Endodermal cell (in vitro differentiated cells): ENCODE measurements at regions not wholly inside any gene's neighbourhood (a gene's known extent, or its start where the extent isn't known, plus 50 kb on each side); places are given as distances from the start of the nearest gene placed in this dataset.

Experiments
- DNase-seq: peaks from one replicate; pipeline ENCODE4 v3.0.0-alpha.2; 2017
- H3K27ac ChIP-seq: 2 replicates; pipeline ENCODE4 v1.5.1; 2013; ENCODE audit warnings: mild to moderate bottlenecking, low read depth, low read length, moderate library complexity
- H3K27me3 ChIP-seq: 2 replicates; pipeline ENCODE4 v1.6.1; 2013; ENCODE audit warnings: mild to moderate bottlenecking, low read length, moderate library complexity; ENCODE audit not compliant: insufficient read depth, control insufficient read depth, poor library complexity, severe bottlenecking
- H3K36me3 ChIP-seq: 2 replicates; pipeline ENCODE4 v1.7.0; 2013; ENCODE audit warnings: mild to moderate bottlenecking, low read length, moderate library complexity; ENCODE audit not compliant: control insufficient read depth, insufficient read depth
- H3K4me1 ChIP-seq: one replicate; pipeline ENCODE4 v1.7.0; 2013; ENCODE audit warnings: low read length; ENCODE audit not compliant: control insufficient read depth, insufficient read depth
- H3K4me3 ChIP-seq: 2 replicates; pipeline ENCODE4 v1.5.1; 2013; ENCODE audit warnings: mild to moderate bottlenecking, low read length, moderate library complexity
- H3K9ac ChIP-seq: 2 replicates; pipeline ENCODE4 v1.6.1; 2013; ENCODE audit warnings: mild to moderate bottlenecking, low read length, moderate library complexity; ENCODE audit not compliant: poor library complexity, severe bottlenecking; ENCODE audit errors: extremely low read depth
- H3K9me3 ChIP-seq: 2 replicates; pipeline ENCODE4 v1.6.1; 2013; ENCODE audit warnings: mild to moderate bottlenecking, low read length, moderate library complexity; ENCODE audit not compliant: control insufficient read depth
- H3K27ac Mint-ChIP-seq: 2 replicates; pipeline ENCODE4 v1.8.0; 2020; ENCODE audit warnings: mixed read lengths
- H3K27me3 Mint-ChIP-seq: 2 replicates; pipeline ENCODE4 v1.8.0; 2021; ENCODE audit warnings: mild to moderate bottlenecking, mixed read lengths; ENCODE audit not compliant: insufficient read depth
- H3K36me3 Mint-ChIP-seq: 2 replicates; pipeline ENCODE4 v1.8.0; 2020; ENCODE audit warnings: low read depth, mixed read lengths
- H3K4me1 Mint-ChIP-seq: 2 replicates; pipeline ENCODE4 v1.8.0; 2020; ENCODE audit warnings: mixed read lengths
- H3K4me3 Mint-ChIP-seq: 2 replicates; pipeline ENCODE4 v1.8.0; 2020; ENCODE audit warnings: mild to moderate bottlenecking, moderate library complexity, mixed read lengths
- H3K9me3 Mint-ChIP-seq: 2 replicates; pipeline ENCODE4 v1.8.0; 2020; ENCODE audit warnings: mild to moderate bottlenecking, mixed read lengths
- CTCF ChIP-seq: fragments of 200-600 bp; sonication (generic); conservative IDR thresholded peaks from 2 replicates; pipeline ENCODE4 v1.5.0; 2021; ENCODE audit warnings: antibody characterized with exemption, mild to moderate bottlenecking
- WGBS, 2 experiments: methylation state at CpG; one replicate each; pipeline versions ENCODE4 v1.1.5 to v1.1.7; 2013; ENCODE audit warnings: missing lambda C conversion rate in 2 of 2, mixed read lengths in 1 of 2; ENCODE audit not compliant: insufficient coverage in 1 of 2, insufficient read length in 1 of 2; 5-methylcytosine and 5-hydroxymethylcytosine counted together

- Mint-ChIP-seq H3K9me3 (no peaks in the 10 kb centered on the region), H3K27me3 (no peaks in the 10 kb centered on the region), H3K4me1 (peaks cover 5% of the 10 kb centered on the region), H3K4me3 (no peak overlapping the region), H3K27ac (no peak overlapping the region), H3K36me3 (no peaks in the 10 kb centered on the region)
- no peaks in the 10 kb centered on the region for H3K9me3 ChIP-seq
- H3K4me1 ChIP-seq = no peaks in the 10 kb centered on the region
- no peak overlapping the region for H3K4me3 ChIP-seq
- DNase-seq = no peak
- H3K9ac ChIP-seq = no peak overlapping the region
- 86 to 92% methylated on average over 8 of the region's 8 CpGs for WGBS, 2 experiments
- H3K36me3 ChIP-seq = no peaks in the 10 kb centered on the region
- H3K27ac ChIP-seq = no peak overlapping the region
- H3K27me3 ChIP-seq = no peaks in the 10 kb centered on the region
- no peak for TF ChIP-seq CTCF
Observed at GRCh38 chr7:156148547-156148946, 336.3 kb upstream of the SHH start.

- Histone ChIP-seq H3K27me3 (no peaks in the 10 kb centered on the region), H3K9me3 (no peaks in the 10 kb centered on the region), H3K4me3 (no peak overlapping the region), H3K36me3 (no peaks in the 10 kb centered on the region), H3K27ac (no peak overlapping the region), H3K9ac (no peak overlapping the region), H3K4me1 (no peaks in the 10 kb centered on the region)
- H3K27me3 Mint-ChIP-seq = no peaks in the 10 kb centered on the region
- no peaks in the 10 kb centered on the region for H3K36me3 Mint-ChIP-seq
- TF ChIP-seq CTCF = no peak
- no peak overlapping the region for H3K27ac Mint-ChIP-seq
- H3K9me3 Mint-ChIP-seq = no peaks in the 10 kb centered on the region
- peak; percentile 41 for DNase-seq
- no peak overlapping the region for H3K4me3 Mint-ChIP-seq
- 90 to 92% methylated on average over 10 to 15 of the region's 15 CpGs for WGBS, 2 experiments
- H3K4me1 Mint-ChIP-seq = peaks cover 5% of the 10 kb centered on the region
Observed at GRCh38 chr7:156147756-156148504, 335.7 kb upstream of the SHH start.

DNA sequence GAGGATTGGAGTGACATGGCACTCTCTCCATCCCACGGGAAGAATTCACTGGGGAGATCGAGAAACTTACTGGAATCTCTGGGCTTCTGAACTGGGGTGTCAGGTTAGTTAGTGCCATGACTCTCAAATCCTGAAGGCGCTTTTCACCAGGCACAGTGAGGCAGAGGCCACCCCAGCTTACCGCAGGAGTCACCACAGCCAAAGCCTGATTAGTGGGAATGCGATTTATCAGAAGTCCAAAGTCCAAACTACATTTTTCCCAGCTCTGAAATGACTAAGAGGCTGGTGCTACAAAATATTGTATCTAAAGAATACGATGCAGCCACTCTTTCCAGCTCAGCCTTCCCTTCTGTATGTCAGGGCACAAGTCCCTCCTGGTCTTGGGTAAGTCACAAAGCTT lies 334.8 kb upstream of the SHH start:
- Mint-ChIP-seq H3K4me3 (no peak overlapping the region), H3K27me3 (no peaks in the 10 kb centered on the region), H3K27ac (no peak overlapping the region), H3K4me1 (peaks cover 5% of the 10 kb centered on the region), H3K9me3 (no peaks in the 10 kb centered on the region), H3K36me3 (no peaks in the 10 kb centered on the region)
- WGBS, 2 experiments = 90 to 100% methylated on average over 3 to 6 of the region's 6 CpGs
- no peak overlapping the region for H3K27ac ChIP-seq
- no peaks in the 10 kb centered on the region for H3K9me3 ChIP-seq
- H3K27me3 ChIP-seq = no peaks in the 10 kb centered on the region
- no peak for TF ChIP-seq CTCF
- no peak overlapping the region for H3K4me3 ChIP-seq
- no peak overlapping the region for H3K9ac ChIP-seq
- H3K4me1 ChIP-seq = no peaks in the 10 kb centered on the region
- H3K36me3 ChIP-seq = no peaks in the 10 kb centered on the region
- DNase-seq = peak; percentile 20
